ENCODE measurements at regions not wholly inside any gene's neighbourhood (a gene's known extent, or its start where the extent isn't known, plus 50 kb on each side); places are given as distances from the start of the nearest gene placed in this dataset.

DNA sequence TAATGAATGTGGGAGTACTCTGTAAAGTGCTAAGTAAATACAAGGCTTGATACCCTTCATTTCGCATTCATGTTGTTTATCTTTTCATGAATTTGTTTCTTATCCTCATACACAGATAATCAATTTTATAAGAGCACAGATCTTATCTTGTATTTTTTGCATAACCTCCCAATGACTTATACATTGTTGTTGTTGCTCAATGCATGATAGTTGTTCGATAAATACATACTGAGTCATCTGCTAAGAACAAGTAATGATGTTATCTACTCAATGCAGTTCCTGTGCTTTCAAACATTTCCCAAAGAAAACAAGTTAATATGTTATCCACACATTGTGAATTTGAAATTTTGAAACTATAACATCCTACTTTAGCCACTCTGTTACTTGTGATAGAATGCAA lies 60.7 kb downstream of the TAF11L14 start:
- Histone ChIP-seq H3K4me3 (replicated peaks; ENCODE audit: insufficient read depth, low read length) (no peak overlapping the region), H3K27me3 (ENCODE audit: insufficient read depth, poor library complexity, severe bottlenecking) (no peaks in the 10 kb centered on the region), H3K27ac (replicated peaks) (no peak overlapping the region)
- no peak for DNase-seq (ENCODE audit: low read depth in 1 of 2, low spot score in 1 of 2)
- TF ChIP-seq GABPA (IDR thresholded peaks at IDR 0.05; ENCODE audit: low read depth) (no peak), POLR2AphosphoS5 (IDR thresholded peaks at IDR 0.05; ENCODE audit: low read depth) (no peak), SPI1 (IDR thresholded peaks at IDR 0.05; ENCODE audit: borderline replicate concordance, low read depth) (no peak)
- TF ChIP-seq, protein P1, sequence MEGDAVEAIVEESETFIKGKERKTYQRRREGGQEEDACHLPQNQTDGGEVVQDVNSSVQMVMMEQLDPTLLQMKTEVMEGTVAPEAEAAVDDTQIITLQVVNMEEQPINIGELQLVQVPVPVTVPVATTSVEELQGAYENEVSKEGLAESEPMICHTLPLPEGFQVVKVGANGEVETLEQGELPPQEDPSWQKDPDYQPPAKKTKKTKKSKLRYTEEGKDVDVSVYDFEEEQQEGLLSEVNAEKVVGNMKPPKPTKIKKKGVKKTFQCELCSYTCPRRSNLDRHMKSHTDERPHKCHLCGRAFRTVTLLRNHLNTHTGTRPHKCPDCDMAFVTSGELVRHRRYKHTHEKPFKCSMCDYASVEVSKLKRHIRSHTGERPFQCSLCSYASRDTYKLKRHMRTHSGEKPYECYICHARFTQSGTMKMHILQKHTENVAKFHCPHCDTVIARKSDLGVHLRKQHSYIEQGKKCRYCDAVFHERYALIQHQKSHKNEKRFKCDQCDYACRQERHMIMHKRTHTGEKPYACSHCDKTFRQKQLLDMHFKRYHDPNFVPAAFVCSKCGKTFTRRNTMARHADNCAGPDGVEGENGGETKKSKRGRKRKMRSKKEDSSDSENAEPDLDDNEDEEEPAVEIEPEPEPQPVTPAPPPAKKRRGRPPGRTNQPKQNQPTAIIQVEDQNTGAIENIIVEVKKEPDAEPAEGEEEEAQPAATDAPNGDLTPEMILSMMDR (IDR thresholded peaks at IDR 0.05; ENCODE audit: insufficient read depth, low read length), result no peak
- TF ChIP-seq, protein P2, sequence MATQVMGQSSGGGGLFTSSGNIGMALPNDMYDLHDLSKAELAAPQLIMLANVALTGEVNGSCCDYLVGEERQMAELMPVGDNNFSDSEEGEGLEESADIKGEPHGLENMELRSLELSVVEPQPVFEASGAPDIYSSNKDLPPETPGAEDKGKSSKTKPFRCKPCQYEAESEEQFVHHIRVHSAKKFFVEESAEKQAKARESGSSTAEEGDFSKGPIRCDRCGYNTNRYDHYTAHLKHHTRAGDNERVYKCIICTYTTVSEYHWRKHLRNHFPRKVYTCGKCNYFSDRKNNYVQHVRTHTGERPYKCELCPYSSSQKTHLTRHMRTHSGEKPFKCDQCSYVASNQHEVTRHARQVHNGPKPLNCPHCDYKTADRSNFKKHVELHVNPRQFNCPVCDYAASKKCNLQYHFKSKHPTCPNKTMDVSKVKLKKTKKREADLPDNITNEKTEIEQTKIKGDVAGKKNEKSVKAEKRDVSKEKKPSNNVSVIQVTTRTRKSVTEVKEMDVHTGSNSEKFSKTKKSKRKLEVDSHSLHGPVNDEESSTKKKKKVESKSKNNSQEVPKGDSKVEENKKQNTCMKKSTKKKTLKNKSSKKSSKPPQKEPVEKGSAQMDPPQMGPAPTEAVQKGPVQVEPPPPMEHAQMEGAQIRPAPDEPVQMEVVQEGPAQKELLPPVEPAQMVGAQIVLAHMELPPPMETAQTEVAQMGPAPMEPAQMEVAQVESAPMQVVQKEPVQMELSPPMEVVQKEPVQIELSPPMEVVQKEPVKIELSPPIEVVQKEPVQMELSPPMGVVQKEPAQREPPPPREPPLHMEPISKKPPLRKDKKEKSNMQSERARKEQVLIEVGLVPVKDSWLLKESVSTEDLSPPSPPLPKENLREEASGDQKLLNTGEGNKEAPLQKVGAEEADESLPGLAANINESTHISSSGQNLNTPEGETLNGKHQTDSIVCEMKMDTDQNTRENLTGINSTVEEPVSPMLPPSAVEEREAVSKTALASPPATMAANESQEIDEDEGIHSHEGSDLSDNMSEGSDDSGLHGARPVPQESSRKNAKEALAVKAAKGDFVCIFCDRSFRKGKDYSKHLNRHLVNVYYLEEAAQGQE (IDR thresholded peaks at IDR 0.05; ENCODE audit: insufficient replicate concordance, low read depth), result no peak

DNA sequence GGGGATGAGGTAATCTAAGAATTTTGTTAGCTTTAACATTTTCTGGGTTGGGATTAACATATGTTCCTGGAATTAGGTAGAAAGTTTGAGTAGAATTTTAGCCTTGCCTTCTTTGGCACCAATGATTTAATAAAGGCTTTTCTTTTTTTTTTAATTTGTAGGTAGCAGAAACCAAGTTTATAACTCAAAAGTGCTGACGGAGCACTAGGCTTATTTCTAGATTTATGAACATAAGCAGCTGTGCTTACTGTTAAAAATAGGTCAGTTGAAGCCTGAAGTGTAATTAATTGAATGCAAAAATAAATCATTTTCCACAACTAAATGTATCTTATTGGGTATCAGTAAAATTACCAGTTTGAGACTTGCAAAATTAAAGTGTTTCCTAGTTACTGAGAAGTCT lies 62.4 kb downstream of the TAF11L14 start:
- Histone ChIP-seq H3K27me3 (ENCODE audit: insufficient read depth, poor library complexity, severe bottlenecking) (no peaks in the 10 kb centered on the region), H3K4me3 (replicated peaks; ENCODE audit: insufficient read depth, low read length) (no peak overlapping the region), H3K27ac (replicated peaks) (no peak overlapping the region)
- no peak for TF ChIP-seq POLR2AphosphoS5 (IDR thresholded peaks at IDR 0.05; ENCODE audit: low read depth)
- TF ChIP-seq GABPA (IDR thresholded peaks at IDR 0.05; ENCODE audit: low read depth), result no peak
- TF ChIP-seq, protein P2 (IDR thresholded peaks at IDR 0.05; ENCODE audit: insufficient replicate concordance, low read depth), result no peak
- TF ChIP-seq, protein P1 (IDR thresholded peaks at IDR 0.05; ENCODE audit: insufficient read depth, low read length), result no peak
- no peak for DNase-seq (ENCODE audit: low read depth in 1 of 2, low spot score in 1 of 2)

DNA sequence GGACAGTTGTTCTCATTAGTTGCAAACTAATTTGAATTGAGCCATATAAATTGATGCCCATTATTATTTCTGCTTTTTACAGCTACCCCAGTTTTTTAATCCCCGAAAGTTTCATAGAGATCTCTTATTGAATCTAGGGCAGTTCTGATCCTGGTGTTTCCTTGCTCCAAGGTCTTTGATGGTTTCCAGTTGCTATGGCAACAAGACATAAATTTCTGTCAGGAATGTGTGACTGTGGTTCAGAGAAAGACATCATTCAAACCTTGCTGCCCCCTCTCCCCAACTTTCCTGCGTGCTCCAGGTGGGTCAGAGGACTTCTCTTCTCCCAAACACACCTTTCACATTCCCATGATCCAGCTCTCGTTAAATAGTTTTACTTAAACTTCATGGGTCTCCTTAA lies 63.4 kb downstream of the TAF11L14 start:
- Histone ChIP-seq H3K27me3 (ENCODE audit: insufficient read depth, poor library complexity, severe bottlenecking) (no peaks in the 10 kb centered on the region), H3K4me3 (replicated peaks; ENCODE audit: insufficient read depth, low read length) (no peak overlapping the region), H3K27ac (replicated peaks) (no peak overlapping the region)
- DNase-seq (ENCODE audit: low read depth in 1 of 2, low spot score in 1 of 2), result no peak
- TF ChIP-seq SPI1 (IDR thresholded peaks at IDR 0.05; ENCODE audit: borderline replicate concordance, low read depth) (no peak), GABPA (IDR thresholded peaks at IDR 0.05; ENCODE audit: low read depth) (no peak), POLR2AphosphoS5 (IDR thresholded peaks at IDR 0.05; ENCODE audit: low read depth) (no peak)
- TF ChIP-seq, protein P2 (IDR thresholded peaks at IDR 0.05; ENCODE audit: insufficient replicate concordance, low read depth), result no peak
- TF ChIP-seq, protein P1 (IDR thresholded peaks at IDR 0.05; ENCODE audit: insufficient read depth, low read length), result no peak

All from HL-60 (cell line).